K562 (cell line): ENCODE measurements at regions not wholly inside any gene's neighbourhood (a gene's known extent, or its start where the extent isn't known, plus 50 kb on each side); places are given as distances from the start of the nearest gene placed in this dataset.
A peak's percentile ranks its signal among the peaks of the same experiment; 100 is the strongest.

Experiments
- ATAC-seq: fragments of 200-7000 bp; cut with Tn5 transposase; 3 replicates; pipeline ENCODE4 v1.9.1; 2020; ENCODE audit warnings: moderate library complexity
- BruUV-seq: library from RNA; stranded (reverse); fragments of 400-500 nt; replicated peaks from 2 replicates; lab custom pipeline; 2021; lab: Mats Ljungman, UMichigan
- CTCF ChIA-PET: fragments of 300-600 bp; formaldehyde crosslinking; extraction: SDS; loops from one replicate; lab custom pipeline; 2021; ENCODE audit warnings: low intra/inter-chr PET ratio; lab: Yijun Ruan, JAX
- POLR2A ChIA-PET: fragments of 300-600, 350-650 bp; sonication (Branson Sonifier 250); formaldehyde crosslinking; extraction: SDS; loops from one replicate; lab custom pipeline; 2021; ENCODE audit warnings: antibody characterized with exemption, inconsistent platforms; lab: Yijun Ruan, JAX
- DNase-seq, 4 experiments: peaks; one replicate each; pipeline versions ENCODE4 v3.0.0 to v3.0.0-alpha.2; 2011 to 2018; ENCODE audit warnings: low spot score in 3 of 4, mixed read lengths in 3 of 4; ENCODE audit errors: extremely low read depth in 1 of 4
- FAIRE-seq: peaks from 2 replicates; lab custom pipeline; 2011; peaks lifted over from hg19 to GRCh38; lab: Jason Lieb, UNC
- H2AFZ ChIP-seq: 2 replicates; pipeline ENCODE4 v1.6.0; 2011; ENCODE audit warnings: low read depth, low read length, control low read depth, inconsistent platforms
- H3K27ac ChIP-seq: fragments of 200-600 bp; 3 replicates; pipeline ENCODE4 v1.8.0; 2011; ENCODE audit warnings: low read depth, mild to moderate bottlenecking, control low read depth, inconsistent platforms, low read length, moderate library complexity, mixed read lengths; ENCODE audit errors: extremely low read depth
- H3K27me3 ChIP-seq, 2 experiments: fragments of 300-600 bp in 1 of 2; 2 replicates in 1 of 2; 3 replicates in 1 of 2; pipeline versions ENCODE4 v1.6.0 to v1.8.0; 2011; ENCODE audit warnings: inconsistent platforms in 2 of 2, low read length in 2 of 2, mild to moderate bottlenecking in 1 of 2, mixed read lengths in 1 of 2, moderate library complexity in 1 of 2; ENCODE audit not compliant: control insufficient read depth in 2 of 2, insufficient read depth in 2 of 2
- H3K36me3 ChIP-seq: fragments of 300-600 bp; 3 replicates; pipeline ENCODE4 v1.8.0; 2011; ENCODE audit warnings: mild to moderate bottlenecking, low read length, inconsistent platforms; ENCODE audit not compliant: control insufficient read depth, insufficient read depth
- H3K4me1 ChIP-seq, 2 experiments: fragments of 200-600 bp in 1 of 2; replicated peaks in 1 of 2; 2 replicates in 1 of 2; 3 replicates in 1 of 2; pipeline versions ENCODE4 v1.5.1 to v1.8.0; 2011; ENCODE audit warnings: inconsistent platforms in 2 of 2, low read length in 2 of 2, mild to moderate bottlenecking in 1 of 2, mixed read lengths in 1 of 2, moderate library complexity in 1 of 2; ENCODE audit not compliant: control insufficient read depth in 2 of 2, insufficient read depth in 2 of 2
- H3K4me2 ChIP-seq: 2 replicates; pipeline ENCODE4 v1.6.1; 2011; ENCODE audit warnings: low read length, control low read depth, inconsistent platforms, mixed read lengths; ENCODE audit not compliant: insufficient read depth
- H3K4me3 ChIP-seq: fragments of 200-600 bp; sonication (generic), shearing (Covaris generic); 2 replicates; pipeline ENCODE4 v1.5.1; 2016; ENCODE audit warnings: control low read depth, inconsistent platforms
- H3K79me2 ChIP-seq: fragments of 200-600 bp; 3 replicates; pipeline ENCODE4 v1.8.0; 2011; ENCODE audit warnings: low read length, inconsistent platforms; ENCODE audit not compliant: control insufficient read depth, insufficient read depth
- H3K9ac ChIP-seq, 2 experiments: 2 replicates each; pipeline versions ENCODE4 v1.6.0 to v1.6.1; 2011; ENCODE audit warnings: low read depth in 2 of 2, low read length in 2 of 2, control low read depth in 1 of 2, inconsistent platforms in 1 of 2, mild to moderate bottlenecking in 1 of 2, mixed read lengths in 1 of 2; ENCODE audit not compliant: insufficient read depth in 1 of 2
- H3K9me1 ChIP-seq: one replicate; pipeline ENCODE4 v1.6.0; 2011; ENCODE audit warnings: inconsistent platforms, mild to moderate bottlenecking, low read length, moderate library complexity; ENCODE audit not compliant: control insufficient read depth, insufficient read depth
- H3K9me3 ChIP-seq: replicated peaks from 2 replicates; pipeline ENCODE4 v1.5.1; 2011; ENCODE audit warnings: low read depth, low read length, inconsistent platforms; ENCODE audit not compliant: control insufficient read depth, insufficient read depth
- H4K20me1 ChIP-seq: replicated peaks from 2 replicates; pipeline ENCODE4 v1.6.1; 2011; ENCODE audit warnings: low read length, inconsistent platforms, mixed read lengths; ENCODE audit not compliant: control insufficient read depth, insufficient read depth
- ELF1 ChIP-seq: fragments of 200-800 bp; sonication (Bioruptor generic); IDR thresholded peaks from 2 replicates; pipeline ENCODE4 v1.6.1; 2016; ENCODE audit warnings: missing genetic modification characterization, missing compliant biosample characterization
- MEIS2 ChIP-seq: fragments of 450-650 bp; IDR thresholded peaks from 2 replicates; pipeline ENCODE4 v1.6.1; 2014; ENCODE audit warnings: mild to moderate bottlenecking; ENCODE audit not compliant: partially characterized antibody
- NCOR1 ChIP-seq: fragments of 450-650 bp; IDR thresholded peaks from 2 replicates; pipeline ENCODE4 v1.6.1; 2016; ENCODE audit warnings: mild to moderate bottlenecking, moderate library complexity
- RNF2 ChIP-seq: sonication (generic); IDR thresholded peaks from 2 replicates; pipeline ENCODE4 v1.6.1; 2016
- SETDB1 ChIP-seq: IDR thresholded peaks from one replicate; pipeline ENCODE4 v1.6.1; 2012; ENCODE audit warnings: low read length, control low read depth, inconsistent platforms
- TEAD1 ChIP-seq, 2 experiments: fragments of 450-650 bp in 1 of 2; sonication (generic) in 1 of 2; formaldehyde crosslinking; IDR thresholded peaks; 2 replicates each; pipeline versions ENCODE4 v1.4.0 to v1.8.0; 2020 to 2022; ENCODE audit warnings: mild to moderate bottlenecking in 2 of 2, missing genetic modification reagents in 1 of 2
- ZFPM2 ChIP-seq: fragments of 250-450 bp; sonication (Bioruptor Pico); IDR thresholded peaks from 2 replicates; pipeline ENCODE4 v1.5.1; 2022; ENCODE audit warnings: mild to moderate bottlenecking
- ZFX ChIP-seq: sonication (generic); formaldehyde crosslinking; IDR thresholded peaks from 2 replicates; pipeline ENCODE4 v1.8.0; 2022; ENCODE audit warnings: mild to moderate bottlenecking, missing genetic modification reagents, moderate library complexity
- WGBS: fragments of 100-300 bp; shearing (Covaris generic); methylation state at CpG from one replicate; pipeline ENCODE4 v1.1.6; 2016; ENCODE audit warnings: low coverage, mixed read lengths; ENCODE audit not compliant: insufficient coverage; ENCODE audit errors: missing lambda C conversion rate; 5-methylcytosine and 5-hydroxymethylcytosine counted together
- in situ Hi-C: fragments of 300-500 bp; cut with MboI; formaldehyde crosslinking; loops from 4 replicates; pipeline ENCODE4 v1.15.0; 2018; ENCODE audit warnings: inconsistent platforms, mixed read lengths
- intact Hi-C: fragments of 100-400 bp; cut with micrococcal nuclease; formaldehyde crosslinking; loops from 2 replicates; pipeline ENCODE4 v1.14.2; 2022
- TF ChIP-seq, protein P1 (sequence below): IDR thresholded peaks from 3 replicates; pipeline ENCODE4 v1.6.1; 2011; ENCODE audit warnings: borderline replicate concordance, mild to moderate bottlenecking; ENCODE audit not compliant: insufficient read length, insufficient read depth
- TF ChIP-seq, protein P2 (sequence below): fragments of 200-600 bp; sonication (generic); IDR thresholded peaks from one replicate; pipeline ENCODE4 v1.6.1; 2012; ENCODE audit warnings: mild to moderate bottlenecking, low read depth, low read length, inconsistent platforms

DNA sequence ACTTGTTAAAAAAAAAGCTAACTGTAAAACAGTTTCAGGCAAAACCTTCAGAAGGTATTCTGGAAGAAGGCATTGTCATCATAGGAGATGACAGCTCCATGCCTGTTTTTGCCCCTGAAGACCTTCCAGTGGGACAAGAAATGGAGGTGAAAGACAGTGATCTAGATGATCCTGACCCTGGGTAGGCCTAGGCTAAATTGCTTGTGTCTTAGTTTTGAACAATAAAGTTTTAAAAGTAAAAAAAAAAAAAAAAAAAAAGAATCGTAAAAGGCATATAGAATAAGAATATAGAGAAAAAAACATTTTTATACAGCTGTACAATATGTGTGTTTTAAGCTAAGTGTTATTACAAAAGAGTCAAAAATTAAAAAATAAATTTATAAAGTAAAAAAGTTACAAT lies 106.6 kb upstream of the PLXNA2 start (continued):
- TF ChIP-seq, protein P1, sequence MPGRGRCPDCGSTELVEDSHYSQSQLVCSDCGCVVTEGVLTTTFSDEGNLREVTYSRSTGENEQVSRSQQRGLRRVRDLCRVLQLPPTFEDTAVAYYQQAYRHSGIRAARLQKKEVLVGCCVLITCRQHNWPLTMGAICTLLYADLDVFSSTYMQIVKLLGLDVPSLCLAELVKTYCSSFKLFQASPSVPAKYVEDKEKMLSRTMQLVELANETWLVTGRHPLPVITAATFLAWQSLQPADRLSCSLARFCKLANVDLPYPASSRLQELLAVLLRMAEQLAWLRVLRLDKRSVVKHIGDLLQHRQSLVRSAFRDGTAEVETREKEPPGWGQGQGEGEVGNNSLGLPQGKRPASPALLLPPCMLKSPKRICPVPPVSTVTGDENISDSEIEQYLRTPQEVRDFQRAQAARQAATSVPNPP, result no peak
- TF ChIP-seq MEIS2 (no peak), ZFX (CRISPR knock-in tag) (no peak), ZFPM2 (CRISPR knock-in tag) (no peak), RNF2 (no peak)

DNA sequence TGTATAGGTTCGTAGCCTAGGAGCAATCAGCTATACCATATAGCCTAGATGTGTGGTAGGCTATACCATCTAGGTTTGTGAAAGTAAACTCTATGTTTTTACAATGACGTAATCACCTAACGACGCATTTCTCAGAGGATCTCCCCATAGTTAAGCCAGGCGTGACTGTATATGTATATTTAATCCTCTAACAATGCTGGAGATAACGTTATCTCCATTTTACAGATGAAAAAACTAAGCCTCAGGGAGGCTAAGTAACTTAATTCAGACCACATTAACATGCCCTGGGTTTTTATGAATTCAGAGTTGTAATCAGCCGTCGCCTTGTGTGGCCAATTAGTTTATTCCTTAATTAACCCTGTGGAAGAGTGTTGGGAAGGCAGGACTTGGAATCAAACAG lies 107.7 kb upstream of the PLXNA2 start:
- no peak overlapping the region for H3K27ac ChIP-seq
- DNase-seq (peak; percentile 16 to 38 (median 32)), FAIRE-seq (peak; percentile 35), ATAC-seq (peak; percentile 83)
- H3K9me3 ChIP-seq, result no peaks in the 10 kb centered on the region
- no TSS peak for BruUV-seq
- no peak overlapping the region for H3K9ac ChIP-seq
- H3K79me2 ChIP-seq, result no peaks in the 10 kb centered on the region
- peak overlapping the region; percentile 69 for H2AFZ ChIP-seq
- WGBS, result 3% methylated on average over 8 of the region's 8 CpGs
- H3K9me1 ChIP-seq, result no peaks in the 10 kb centered on the region
- intact Hi-C loops, result no loop called here
- H3K27me3 ChIP-seq, result peaks cover 0 to 9% of the 10 kb centered on the region in 2 experiments; a peak in 3 of 5 replicates
- peak overlapping the region; percentile 59 for H3K4me2 ChIP-seq
- peaks cover 0 to 4% of the 10 kb centered on the region in 2 experiments; a peak in 1 of 5 replicates for H3K4me1 ChIP-seq
- in situ Hi-C loops, result no loop called here
- no peak overlapping the region for H3K4me3 ChIP-seq
- no peaks in the 10 kb centered on the region for H4K20me1 ChIP-seq
- CTCF ChIA-PET, result no interaction called here
- no peaks in the 10 kb centered on the region for H3K36me3 ChIP-seq
- POLR2A ChIA-PET, result interaction anchor here (1.2 kb wide), 1 partner anchor 94 kb away, joined by 4 read pairs; no protein-coding TSS in a partner anchor
- TF ChIP-seq NCOR1 (0 out of 2 replicates have a peak, but pooled peaks have one; percentile 20), SETDB1 (no peak), ELF1 (tag) (no peak), TEAD1 (CRISPR knock-in tag; IDR thresholded peaks at IDR 0.05) (0 out of 4 replicates have a peak, but pooled peaks of 1 of the 2 experiments have one; percentile 9)
- TF ChIP-seq, protein P2, sequence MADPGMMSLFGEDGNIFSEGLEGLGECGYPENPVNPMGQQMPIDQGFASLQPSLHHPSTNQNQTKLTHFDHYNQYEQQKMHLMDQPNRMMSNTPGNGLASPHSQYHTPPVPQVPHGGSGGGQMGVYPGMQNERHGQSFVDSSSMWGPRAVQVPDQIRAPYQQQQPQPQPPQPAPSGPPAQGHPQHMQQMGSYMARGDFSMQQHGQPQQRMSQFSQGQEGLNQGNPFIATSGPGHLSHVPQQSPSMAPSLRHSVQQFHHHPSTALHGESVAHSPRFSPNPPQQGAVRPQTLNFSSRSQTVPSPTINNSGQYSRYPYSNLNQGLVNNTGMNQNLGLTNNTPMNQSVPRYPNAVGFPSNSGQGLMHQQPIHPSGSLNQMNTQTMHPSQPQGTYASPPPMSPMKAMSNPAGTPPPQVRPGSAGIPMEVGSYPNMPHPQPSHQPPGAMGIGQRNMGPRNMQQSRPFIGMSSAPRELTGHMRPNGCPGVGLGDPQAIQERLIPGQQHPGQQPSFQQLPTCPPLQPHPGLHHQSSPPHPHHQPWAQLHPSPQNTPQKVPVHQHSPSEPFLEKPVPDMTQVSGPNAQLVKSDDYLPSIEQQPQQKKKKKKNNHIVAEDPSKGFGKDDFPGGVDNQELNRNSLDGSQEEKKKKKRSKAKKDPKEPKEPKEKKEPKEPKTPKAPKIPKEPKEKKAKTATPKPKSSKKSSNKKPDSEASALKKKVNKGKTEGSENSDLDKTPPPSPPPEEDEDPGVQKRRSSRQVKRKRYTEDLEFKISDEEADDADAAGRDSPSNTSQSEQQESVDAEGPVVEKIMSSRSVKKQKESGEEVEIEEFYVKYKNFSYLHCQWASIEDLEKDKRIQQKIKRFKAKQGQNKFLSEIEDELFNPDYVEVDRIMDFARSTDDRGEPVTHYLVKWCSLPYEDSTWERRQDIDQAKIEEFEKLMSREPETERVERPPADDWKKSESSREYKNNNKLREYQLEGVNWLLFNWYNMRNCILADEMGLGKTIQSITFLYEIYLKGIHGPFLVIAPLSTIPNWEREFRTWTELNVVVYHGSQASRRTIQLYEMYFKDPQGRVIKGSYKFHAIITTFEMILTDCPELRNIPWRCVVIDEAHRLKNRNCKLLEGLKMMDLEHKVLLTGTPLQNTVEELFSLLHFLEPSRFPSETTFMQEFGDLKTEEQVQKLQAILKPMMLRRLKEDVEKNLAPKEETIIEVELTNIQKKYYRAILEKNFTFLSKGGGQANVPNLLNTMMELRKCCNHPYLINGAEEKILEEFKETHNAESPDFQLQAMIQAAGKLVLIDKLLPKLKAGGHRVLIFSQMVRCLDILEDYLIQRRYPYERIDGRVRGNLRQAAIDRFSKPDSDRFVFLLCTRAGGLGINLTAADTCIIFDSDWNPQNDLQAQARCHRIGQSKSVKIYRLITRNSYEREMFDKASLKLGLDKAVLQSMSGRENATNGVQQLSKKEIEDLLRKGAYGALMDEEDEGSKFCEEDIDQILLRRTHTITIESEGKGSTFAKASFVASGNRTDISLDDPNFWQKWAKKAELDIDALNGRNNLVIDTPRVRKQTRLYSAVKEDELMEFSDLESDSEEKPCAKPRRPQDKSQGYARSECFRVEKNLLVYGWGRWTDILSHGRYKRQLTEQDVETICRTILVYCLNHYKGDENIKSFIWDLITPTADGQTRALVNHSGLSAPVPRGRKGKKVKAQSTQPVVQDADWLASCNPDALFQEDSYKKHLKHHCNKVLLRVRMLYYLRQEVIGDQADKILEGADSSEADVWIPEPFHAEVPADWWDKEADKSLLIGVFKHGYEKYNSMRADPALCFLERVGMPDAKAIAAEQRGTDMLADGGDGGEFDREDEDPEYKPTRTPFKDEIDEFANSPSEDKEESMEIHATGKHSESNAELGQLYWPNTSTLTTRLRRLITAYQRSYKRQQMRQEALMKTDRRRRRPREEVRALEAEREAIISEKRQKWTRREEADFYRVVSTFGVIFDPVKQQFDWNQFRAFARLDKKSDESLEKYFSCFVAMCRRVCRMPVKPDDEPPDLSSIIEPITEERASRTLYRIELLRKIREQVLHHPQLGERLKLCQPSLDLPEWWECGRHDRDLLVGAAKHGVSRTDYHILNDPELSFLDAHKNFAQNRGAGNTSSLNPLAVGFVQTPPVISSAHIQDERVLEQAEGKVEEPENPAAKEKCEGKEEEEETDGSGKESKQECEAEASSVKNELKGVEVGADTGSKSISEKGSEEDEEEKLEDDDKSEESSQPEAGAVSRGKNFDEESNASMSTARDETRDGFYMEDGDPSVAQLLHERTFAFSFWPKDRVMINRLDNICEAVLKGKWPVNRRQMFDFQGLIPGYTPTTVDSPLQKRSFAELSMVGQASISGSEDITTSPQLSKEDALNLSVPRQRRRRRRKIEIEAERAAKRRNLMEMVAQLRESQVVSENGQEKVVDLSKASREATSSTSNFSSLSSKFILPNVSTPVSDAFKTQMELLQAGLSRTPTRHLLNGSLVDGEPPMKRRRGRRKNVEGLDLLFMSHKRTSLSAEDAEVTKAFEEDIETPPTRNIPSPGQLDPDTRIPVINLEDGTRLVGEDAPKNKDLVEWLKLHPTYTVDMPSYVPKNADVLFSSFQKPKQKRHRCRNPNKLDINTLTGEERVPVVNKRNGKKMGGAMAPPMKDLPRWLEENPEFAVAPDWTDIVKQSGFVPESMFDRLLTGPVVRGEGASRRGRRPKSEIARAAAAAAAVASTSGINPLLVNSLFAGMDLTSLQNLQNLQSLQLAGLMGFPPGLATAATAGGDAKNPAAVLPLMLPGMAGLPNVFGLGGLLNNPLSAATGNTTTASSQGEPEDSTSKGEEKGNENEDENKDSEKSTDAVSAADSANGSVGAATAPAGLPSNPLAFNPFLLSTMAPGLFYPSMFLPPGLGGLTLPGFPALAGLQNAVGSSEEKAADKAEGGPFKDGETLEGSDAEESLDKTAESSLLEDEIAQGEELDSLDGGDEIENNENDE, result no peak
